MG63 (cell line): ENCODE measurements at regions not wholly inside any gene's neighbourhood (a gene's known extent, or its start where the extent isn't known, plus 50 kb on each side); places are given as distances from the start of the nearest gene placed in this dataset.

Source experiments
- DNase-seq: peaks from one replicate; pipeline ENCODE4 v3.0.0-alpha.2; 2020
- H3K27me3 ChIP-seq: fragments of 250-450 bp; sonication (Bioruptor Pico); 2 replicates; pipeline ENCODE4 v1.5.1; 2020; ENCODE audit warnings: mild to moderate bottlenecking, moderate library complexity
- H3K36me3 ChIP-seq: fragments of 250-450 bp; sonication (Bioruptor Pico); 2 replicates; pipeline ENCODE4 v1.5.1; 2020; ENCODE audit warnings: mild to moderate bottlenecking, moderate library complexity
- H3K4me3 ChIP-seq: fragments of 250-450 bp; sonication (Bioruptor Pico); 2 replicates; pipeline ENCODE4 v1.5.1; 2020; ENCODE audit warnings: mild to moderate bottlenecking, moderate library complexity
- H3K9me3 ChIP-seq: fragments of 250-450 bp; sonication (Bioruptor Pico); 2 replicates; pipeline ENCODE4 v1.5.1; 2020; ENCODE audit warnings: mild to moderate bottlenecking, moderate library complexity

DNA sequence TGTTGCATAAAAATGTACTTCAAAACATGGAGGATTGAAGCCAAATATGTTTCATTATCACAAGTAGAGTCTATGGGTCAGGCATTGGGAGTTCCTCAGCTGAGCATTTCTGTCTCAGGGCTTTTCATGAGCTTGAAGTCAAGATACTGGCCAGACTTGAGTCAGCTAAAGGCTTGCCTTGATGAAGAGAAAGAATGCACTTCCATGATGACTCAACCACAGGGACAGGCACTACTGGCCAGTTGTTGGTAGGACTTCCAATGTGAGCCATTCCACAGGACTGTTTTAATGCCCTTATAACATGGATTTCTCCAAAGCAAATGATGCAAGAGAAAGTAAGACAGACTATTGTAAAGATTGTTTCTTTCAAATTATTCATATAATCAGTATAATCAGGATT lies 895.6 kb downstream of the RAB28 start:
- H3K9me3 ChIP-seq = no peaks in the 10 kb centered on the region
- no peak for DNase-seq
- no peaks in the 10 kb centered on the region for H3K27me3 ChIP-seq
- no peak overlapping the region for H3K4me3 ChIP-seq
- H3K36me3 ChIP-seq = no peaks in the 10 kb centered on the region

- Histone ChIP-seq H3K27me3 (no peaks in the 10 kb centered on the region), H3K4me3 (no peak overlapping the region), H3K9me3 (no peaks in the 10 kb centered on the region), H3K36me3 (no peaks in the 10 kb centered on the region)
- DNase-seq = no peak
Measured at GRCh38 chr4:12586242-12587006, 897.7 kb downstream of the RAB28 start.

DNA sequence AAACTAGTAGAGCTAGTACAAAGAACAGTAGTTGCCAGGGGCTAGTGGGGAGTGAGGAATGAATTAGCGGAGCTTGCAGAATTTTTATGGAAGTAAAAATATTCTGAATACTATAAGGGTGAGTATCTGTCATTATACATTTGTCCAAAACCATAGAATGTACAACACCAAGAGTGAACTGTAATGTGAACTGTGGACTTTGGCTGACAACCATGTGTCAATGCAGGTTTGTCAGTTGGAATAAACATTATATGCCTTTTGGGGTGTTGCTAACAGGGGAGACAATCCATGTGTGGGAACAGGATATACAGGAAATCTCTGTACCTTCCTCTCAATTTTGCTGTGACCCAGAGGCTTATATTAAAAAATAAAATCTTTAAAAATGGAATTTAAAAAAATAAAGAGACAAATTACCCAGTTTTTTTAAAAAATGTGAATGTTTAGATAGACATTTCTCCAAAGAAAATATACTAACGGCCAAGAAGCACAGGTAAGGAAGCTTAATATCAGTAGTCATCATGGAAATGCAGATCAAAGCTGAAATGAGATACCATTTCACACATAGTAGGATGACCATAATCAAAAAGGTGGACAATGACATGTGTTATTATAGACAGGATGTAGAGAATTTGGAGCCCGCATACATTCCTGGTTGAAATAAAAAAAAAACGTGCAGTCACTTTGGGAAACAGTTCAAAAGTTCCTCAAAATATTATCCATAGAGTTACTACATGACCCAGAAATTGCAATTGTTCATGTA lies 899.8 kb downstream of the RAB28 start:
- Histone ChIP-seq H3K4me3 (no peak overlapping the region), H3K9me3 (no peaks in the 10 kb centered on the region), H3K36me3 (no peaks in the 10 kb centered on the region), H3K27me3 (no peaks in the 10 kb centered on the region)
- no peak for DNase-seq

DNA sequence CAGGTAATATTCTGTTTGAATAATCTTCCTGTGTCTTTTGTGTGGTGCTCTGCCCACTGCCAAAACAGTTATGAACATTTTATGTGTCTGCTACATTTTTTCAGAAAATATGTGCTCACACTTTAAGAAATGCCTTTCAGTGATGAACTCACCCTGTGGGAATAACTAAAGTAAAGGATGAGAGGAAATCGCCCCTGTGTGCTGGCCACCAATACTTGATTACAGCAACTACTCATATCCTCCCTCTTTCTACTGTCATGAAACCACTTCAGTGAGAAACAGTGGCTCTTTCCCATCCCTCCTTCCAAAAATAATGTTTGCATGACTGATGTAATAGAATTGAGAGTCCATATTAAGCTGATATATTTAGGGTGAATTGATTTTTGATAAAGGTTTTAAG lies 900.9 kb downstream of the RAB28 start:
- no peaks in the 10 kb centered on the region for H3K27me3 ChIP-seq
- no peaks in the 10 kb centered on the region for H3K9me3 ChIP-seq
- no peaks in the 10 kb centered on the region for H3K36me3 ChIP-seq
- no peak overlapping the region for H3K4me3 ChIP-seq
- DNase-seq = peak; percentile 7

- DNase-seq = no peak
- Histone ChIP-seq H3K27me3 (no peaks in the 10 kb centered on the region), H3K9me3 (no peaks in the 10 kb centered on the region), H3K4me3 (no peak overlapping the region), H3K36me3 (no peaks in the 10 kb centered on the region)
Measured at GRCh38 chr4:12580787-12581186, 903.4 kb downstream of the RAB28 start.

DNA sequence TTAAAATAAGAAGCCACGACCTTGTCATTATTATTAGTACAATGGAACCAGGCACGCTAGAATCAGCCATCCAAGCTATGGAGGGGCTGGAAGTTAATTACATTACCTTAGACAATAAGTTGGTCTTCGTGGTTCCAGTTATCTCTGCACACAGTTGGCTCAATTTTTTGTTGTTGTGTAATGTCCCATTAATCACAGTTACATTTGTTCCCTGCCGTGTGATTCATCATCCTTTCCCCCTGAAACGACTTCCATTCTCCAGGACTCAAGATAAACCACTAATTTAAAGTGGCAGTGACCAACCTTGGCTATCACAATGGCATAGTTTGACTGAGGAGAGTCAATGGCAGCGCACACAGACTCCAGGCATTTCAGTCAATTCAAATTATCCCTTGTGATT lies 905.0 kb downstream of the RAB28 start:
- no peak for DNase-seq
- H3K9me3 ChIP-seq = no peaks in the 10 kb centered on the region
- H3K36me3 ChIP-seq = no peaks in the 10 kb centered on the region
- H3K4me3 ChIP-seq = no peak overlapping the region
- no peaks in the 10 kb centered on the region for H3K27me3 ChIP-seq

GRCh38 chr4:12576409-12576808 lies 907.7 kb downstream of the RAB28 start:
- no peak for DNase-seq
- Histone ChIP-seq H3K4me3 (no peak overlapping the region), H3K27me3 (no peaks in the 10 kb centered on the region), H3K9me3 (no peaks in the 10 kb centered on the region), H3K36me3 (no peaks in the 10 kb centered on the region)

DNA sequence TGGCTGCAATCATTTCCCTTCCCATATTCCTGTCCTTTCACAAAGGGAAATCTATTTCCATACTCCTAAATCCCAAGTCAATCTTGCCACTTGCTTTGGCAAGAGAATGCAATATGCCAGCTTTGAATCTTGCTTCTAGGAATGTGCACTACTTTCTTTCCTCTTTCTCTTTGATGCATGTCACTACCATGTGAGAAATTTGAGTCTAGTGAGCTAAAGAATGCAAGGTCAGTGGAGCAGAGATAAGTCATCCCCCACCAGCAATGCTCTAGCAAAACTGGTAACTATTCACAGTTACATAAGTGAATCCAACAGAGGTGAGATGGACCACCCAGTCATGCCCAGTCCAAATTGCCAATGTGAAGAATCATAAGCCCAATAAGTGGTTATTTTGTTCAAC lies 910.4 kb downstream of the RAB28 start:
- Histone ChIP-seq H3K9me3 (no peaks in the 10 kb centered on the region), H3K27me3 (no peaks in the 10 kb centered on the region), H3K36me3 (no peaks in the 10 kb centered on the region), H3K4me3 (no peak overlapping the region)
- DNase-seq = no peak

DNA sequence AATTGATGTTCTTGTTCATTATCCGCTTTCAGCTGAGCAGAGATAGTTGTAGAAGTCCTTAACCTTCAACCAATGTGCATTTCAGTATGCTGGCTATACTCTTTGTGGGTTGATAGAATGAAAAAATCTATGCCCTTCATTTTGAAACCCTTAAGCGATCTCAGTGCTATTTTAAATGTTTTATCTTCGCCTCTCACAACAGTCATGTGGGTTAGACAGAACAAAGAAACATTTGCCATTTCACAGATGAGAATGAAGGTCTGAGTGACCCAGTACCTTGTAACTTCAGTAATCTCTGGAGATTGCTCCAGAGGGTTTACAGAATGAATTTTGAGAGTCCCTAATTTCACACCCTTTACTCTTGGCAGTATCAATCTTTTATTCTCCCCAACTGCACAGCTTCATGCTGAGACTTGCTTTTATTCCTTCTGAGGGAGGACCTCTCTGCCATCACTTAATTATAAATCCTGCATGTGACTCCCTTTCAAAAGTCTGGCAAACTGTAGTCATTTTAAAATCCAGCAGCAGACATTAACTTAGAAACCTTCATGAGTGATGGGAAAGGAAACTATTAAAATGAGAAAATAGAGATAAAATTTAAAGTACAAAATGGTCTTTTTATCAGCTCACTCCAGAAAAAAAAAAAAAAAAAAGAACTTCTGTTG lies 921.5 kb downstream of the RAB28 start:
- H3K4me3 ChIP-seq = no peak overlapping the region
- H3K36me3 ChIP-seq = no peaks in the 10 kb centered on the region
- no peaks in the 10 kb centered on the region for H3K27me3 ChIP-seq

DNA sequence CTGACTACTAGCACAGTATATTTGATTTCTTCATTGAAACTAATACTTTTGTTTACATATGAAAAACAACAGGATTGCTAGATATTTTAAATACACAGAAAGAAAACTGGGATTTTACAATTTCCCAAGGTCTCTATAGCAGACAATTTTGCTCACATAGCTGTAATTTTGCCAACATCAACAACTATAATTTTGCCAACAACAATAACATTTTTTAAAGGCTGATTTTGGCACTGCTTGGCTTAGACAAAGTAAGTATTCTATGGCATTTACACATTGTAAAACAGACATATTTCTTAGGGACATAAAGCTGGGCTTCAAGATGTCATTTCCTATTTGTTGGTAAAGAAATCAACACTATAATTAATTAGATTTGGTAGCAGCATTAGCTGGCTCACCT lies 922.1 kb downstream of the RAB28 start:
- no peak for DNase-seq
- no peaks in the 10 kb centered on the region for H3K9me3 ChIP-seq
- no peak overlapping the region for H3K4me3 ChIP-seq
- no peaks in the 10 kb centered on the region for H3K36me3 ChIP-seq
- no peaks in the 10 kb centered on the region for H3K27me3 ChIP-seq

More for the DNA sequence above, 921.5 kb downstream of the RAB28 start:
- no peak for DNase-seq
- H3K9me3 ChIP-seq = no peaks in the 10 kb centered on the region

DNA sequence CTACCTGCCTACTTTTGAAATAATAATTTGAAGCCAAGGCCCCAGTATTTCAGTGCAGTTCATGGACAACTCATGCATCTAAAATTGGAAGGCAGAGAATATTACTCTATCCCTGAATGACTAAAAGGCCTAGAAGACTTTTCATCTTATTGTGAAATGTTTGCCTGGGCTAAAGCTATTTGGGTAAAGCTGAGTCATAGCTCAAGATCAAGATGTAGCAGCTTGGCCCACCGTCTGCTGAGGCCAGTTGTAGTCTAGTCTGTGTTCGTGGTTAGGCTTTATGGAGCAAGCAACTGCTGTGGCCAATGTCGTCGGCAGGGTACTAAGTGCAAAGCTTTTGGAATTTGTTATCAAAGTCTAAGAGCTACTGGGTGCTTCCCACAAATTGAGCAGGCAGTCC lies 929.1 kb downstream of the RAB28 start:
- H3K36me3 ChIP-seq = no peaks in the 10 kb centered on the region
- H3K4me3 ChIP-seq = no peak overlapping the region
- H3K27me3 ChIP-seq = no peaks in the 10 kb centered on the region
- peak; percentile 19 for DNase-seq
- no peaks in the 10 kb centered on the region for H3K9me3 ChIP-seq

DNA sequence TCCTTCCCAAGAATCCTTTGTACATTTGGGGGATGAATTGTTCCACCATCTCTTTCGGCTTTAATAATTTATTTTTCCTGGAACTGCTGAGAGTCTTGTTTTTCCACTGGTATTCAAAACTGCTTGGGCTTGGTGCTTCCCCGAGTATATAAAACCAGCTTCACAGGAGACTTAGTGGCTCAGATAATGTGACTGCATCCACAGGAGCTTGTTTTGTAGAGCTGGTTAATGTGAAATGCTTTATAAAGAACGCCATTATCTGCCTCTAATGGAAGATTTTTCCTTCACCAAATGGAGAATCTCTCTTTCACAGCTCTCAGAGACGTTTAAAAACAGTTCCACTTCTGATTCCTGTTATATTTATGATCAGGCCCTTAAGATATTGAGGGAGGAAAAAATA lies 935.5 kb downstream of the RAB28 start:
- Histone ChIP-seq H3K9me3 (no peaks in the 10 kb centered on the region), H3K36me3 (no peaks in the 10 kb centered on the region), H3K4me3 (no peak overlapping the region), H3K27me3 (no peaks in the 10 kb centered on the region)
- no peak for DNase-seq

DNA sequence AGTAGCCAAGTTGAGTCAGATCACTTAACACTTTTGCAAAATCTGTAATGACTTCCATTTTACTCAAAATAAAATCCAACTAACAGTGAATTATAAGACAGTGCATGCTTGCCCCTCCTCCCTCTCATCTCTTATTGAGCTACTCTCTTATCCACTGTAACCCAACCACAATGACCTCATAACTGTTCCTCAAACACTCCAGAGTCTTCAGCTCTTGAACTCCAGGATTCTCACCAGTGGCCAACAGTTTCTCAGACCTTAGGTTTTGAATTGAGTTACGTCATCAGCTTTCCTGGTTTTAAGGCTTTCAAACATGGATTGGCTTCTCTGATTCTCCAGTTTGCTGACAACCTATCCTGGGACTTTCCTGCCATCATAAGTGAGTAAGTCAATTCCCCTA lies 938.3 kb downstream of the RAB28 start:
- no peaks in the 10 kb centered on the region for H3K9me3 ChIP-seq
- no peak overlapping the region for H3K4me3 ChIP-seq
- DNase-seq = no peak
- no peaks in the 10 kb centered on the region for H3K36me3 ChIP-seq
- H3K27me3 ChIP-seq = no peaks in the 10 kb centered on the region

GRCh38 chr4:12538162-12538561 lies 946.0 kb downstream of the RAB28 start:
- Histone ChIP-seq H3K9me3 (no peaks in the 10 kb centered on the region), H3K27me3 (no peaks in the 10 kb centered on the region), H3K36me3 (no peaks in the 10 kb centered on the region), H3K4me3 (no peak overlapping the region)
- DNase-seq = no peak

GRCh38 chr4:12534684-12535083 lies 949.5 kb downstream of the RAB28 start:
- Histone ChIP-seq H3K4me3 (no peak overlapping the region), H3K36me3 (no peaks in the 10 kb centered on the region), H3K27me3 (no peaks in the 10 kb centered on the region), H3K9me3 (no peaks in the 10 kb centered on the region)
- DNase-seq = no peak

DNA sequence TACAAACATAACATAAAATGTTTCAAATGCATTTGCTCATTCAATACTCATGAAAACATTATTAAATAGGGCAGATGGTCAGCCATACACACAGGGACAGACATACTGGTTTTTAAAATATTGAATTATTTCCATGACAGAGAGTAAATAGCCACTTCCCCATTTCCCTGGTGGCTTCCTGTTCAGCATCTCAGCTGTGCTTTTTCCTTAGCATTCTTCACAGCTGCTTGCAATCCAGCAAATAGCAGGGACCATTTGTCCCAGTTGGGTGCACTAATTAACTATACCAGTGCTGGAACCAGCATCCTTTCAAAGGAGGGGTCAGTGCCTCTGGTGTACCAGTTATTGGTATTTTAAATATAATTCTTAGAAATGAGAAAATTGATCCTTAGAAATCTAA lies 964.7 kb downstream of the RAB28 start:
- H3K9me3 ChIP-seq = no peaks in the 10 kb centered on the region
- no peaks in the 10 kb centered on the region for H3K27me3 ChIP-seq
- no peak overlapping the region for H3K4me3 ChIP-seq
- no peaks in the 10 kb centered on the region for H3K36me3 ChIP-seq
- DNase-seq = no peak

GRCh38 chr4:12507868-12508481 lies 976.2 kb downstream of the RAB28 start:
- Histone ChIP-seq H3K36me3 (no peaks in the 10 kb centered on the region), H3K27me3 (no peaks in the 10 kb centered on the region), H3K9me3 (no peaks in the 10 kb centered on the region), H3K4me3 (no peak overlapping the region)
- no peak for DNase-seq
